Fibroblast of peridontal ligament (primary cell): ENCODE measurements at regions not wholly inside any gene's neighbourhood (a gene's known extent, or its start where the extent isn't known, plus 50 kb on each side); places are given as distances from the start of the nearest gene placed in this dataset.
"Not testable (repeated sequence)": the region's sequence is repeated elsewhere in the genome, so short reads cannot be mapped to it uniquely, and the experiment has no call there.

ENCODE experiments used
- DNase-seq: peaks from one replicate; pipeline ENCODE4 v3.0.0-alpha.2; 2010; ENCODE audit errors: extremely low read depth

- DNase-seq = no peak
These were observed 605.5 kb upstream of the FAM98A start for GRCh38 chr2:34204560-34204959.

- DNase-seq = no peak
These were observed 602.0 kb upstream of the FAM98A start for GRCh38 chr2:34201099-34201498.

GRCh38 chr2:34199971-34200370 lies 600.9 kb upstream of the FAM98A start:
- no peak for DNase-seq

GRCh38 chr2:34193164-34193563 lies 594.1 kb upstream of the FAM98A start:
- DNase-seq = no peak

GRCh38 chr2:34188464-34189303 lies 589.6 kb upstream of the FAM98A start:
- no peak for DNase-seq

GRCh38 chr2:34179511-34179910 lies 580.4 kb upstream of the FAM98A start:
- DNase-seq = no peak

GRCh38 chr2:34178482-34178881 lies 579.4 kb upstream of the FAM98A start:
- DNase-seq = no peak

- DNase-seq = no peak
These were observed 577.6 kb upstream of the FAM98A start for GRCh38 chr2:34176693-34177092.

- no peak for DNase-seq
These were observed 575.4 kb upstream of the FAM98A start for GRCh38 chr2:34174506-34174905.

GRCh38 chr2:34162231-34162630 lies 563.1 kb upstream of the FAM98A start:
- no peak for DNase-seq

- peak; percentile 10 for DNase-seq
These were observed 562.5 kb upstream of the FAM98A start for GRCh38 chr2:34161549-34161948.

GRCh38 chr2:34159901-34160300 lies 560.8 kb upstream of the FAM98A start:
- peak; percentile 2 for DNase-seq

GRCh38 chr2:34153484-34153883 lies 554.4 kb upstream of the FAM98A start:
- DNase-seq = no peak

GRCh38 chr2:34147780-34148179 lies 548.7 kb upstream of the FAM98A start:
- no peak for DNase-seq

- no peak for DNase-seq
These were observed 544.0 kb upstream of the FAM98A start for GRCh38 chr2:34143149-34143548.

GRCh38 chr2:34142531-34143008 lies 543.5 kb upstream of the FAM98A start:
- DNase-seq = not testable (repeated sequence)

GRCh38 chr2:34133065-34133464 lies 534.0 kb upstream of the FAM98A start:
- DNase-seq = not testable (repeated sequence)

- no peak for DNase-seq
These were observed 527.2 kb upstream of the FAM98A start for GRCh38 chr2:34126279-34126678.

GRCh38 chr2:34123996-34124785 lies 525.1 kb upstream of the FAM98A start:
- no peak for DNase-seq

- no peak for DNase-seq
These were observed 522.0 kb upstream of the FAM98A start for GRCh38 chr2:34121076-34121475.

- no peak for DNase-seq
These were observed 516.0 kb upstream of the FAM98A start for GRCh38 chr2:34115076-34115475.

GRCh38 chr2:34112161-34112560 lies 513.1 kb upstream of the FAM98A start:
- DNase-seq = no peak

GRCh38 chr2:34110392-34110791 lies 511.3 kb upstream of the FAM98A start:
- no peak for DNase-seq
